ELF-1 (cell line): ENCODE measurements at regions not wholly inside any gene's neighbourhood (a gene's known extent, or its start where the extent isn't known, plus 50 kb on each side); places are given as distances from the start of the nearest gene placed in this dataset.

Experiments used
- DNase-seq: peaks from one replicate; pipeline ENCODE4 v3.0.0-alpha.2; 2016; ENCODE audit warnings: low read depth, low spot score

DNA sequence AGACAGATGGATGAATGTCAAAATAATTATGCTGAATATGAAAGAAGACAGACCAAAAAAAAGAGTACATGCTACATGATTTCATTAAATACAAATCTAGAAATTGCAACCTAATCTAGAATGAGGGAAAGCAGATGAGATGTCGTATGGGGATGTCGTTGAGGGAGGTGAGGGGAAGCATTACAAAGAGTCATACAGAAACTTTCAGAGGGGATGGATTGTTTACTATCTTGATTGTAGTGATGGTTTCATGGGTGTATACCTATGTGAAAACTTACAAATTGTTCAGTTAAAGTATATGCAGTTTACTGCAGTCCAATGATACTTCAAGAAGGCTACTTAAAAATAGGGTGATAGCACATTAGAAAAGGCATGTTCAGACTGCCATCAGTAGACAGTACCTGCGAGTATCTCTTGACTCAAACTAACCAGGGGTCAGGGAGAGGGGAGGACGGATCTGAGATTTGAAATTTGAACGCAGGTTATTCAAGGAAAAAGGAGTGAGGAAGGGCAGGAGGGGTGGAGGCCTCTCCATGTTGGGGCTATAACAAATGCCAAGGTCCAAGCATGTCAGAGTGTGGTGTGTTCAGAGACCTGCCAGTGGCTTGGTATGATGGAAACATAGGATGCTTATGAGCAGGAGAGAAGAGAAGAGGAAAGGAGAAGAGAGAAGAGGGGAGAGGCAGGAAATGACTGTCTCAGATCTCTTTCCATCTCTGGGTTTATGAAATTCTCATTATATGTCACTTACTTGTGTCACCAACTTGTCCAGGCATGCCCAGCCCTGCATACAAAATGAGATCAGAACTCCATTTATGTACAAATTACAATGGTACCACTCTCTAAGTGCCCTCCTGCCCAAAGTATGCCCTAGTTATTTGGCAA lies 257.3 kb upstream of the CXCR4 start:
- DNase-seq: no peak

DNA sequence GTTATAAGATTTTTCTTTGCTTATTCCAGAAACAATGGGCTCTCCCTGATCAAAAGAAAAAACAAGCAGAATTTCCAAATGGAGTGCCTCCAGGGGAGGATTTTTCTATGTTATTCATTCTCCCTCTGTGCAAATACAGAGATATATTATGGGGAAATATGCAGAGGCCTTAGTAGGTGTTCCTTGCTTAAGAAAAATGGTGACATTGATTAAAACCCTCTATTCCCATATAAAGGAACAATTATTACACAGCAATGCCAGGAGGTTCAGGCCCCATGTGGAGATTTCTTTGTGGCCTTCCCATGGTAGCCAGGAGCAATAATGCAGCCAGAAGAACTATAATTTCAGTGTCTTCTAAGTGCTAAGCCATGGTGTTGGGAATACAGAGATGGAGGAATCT lies 255.9 kb upstream of the CXCR4 start:
- no peak for DNase-seq

- DNase-seq: no peak
Observed at GRCh38 chr2:136373029-136373428, 255.1 kb upstream of the CXCR4 start.

DNA sequence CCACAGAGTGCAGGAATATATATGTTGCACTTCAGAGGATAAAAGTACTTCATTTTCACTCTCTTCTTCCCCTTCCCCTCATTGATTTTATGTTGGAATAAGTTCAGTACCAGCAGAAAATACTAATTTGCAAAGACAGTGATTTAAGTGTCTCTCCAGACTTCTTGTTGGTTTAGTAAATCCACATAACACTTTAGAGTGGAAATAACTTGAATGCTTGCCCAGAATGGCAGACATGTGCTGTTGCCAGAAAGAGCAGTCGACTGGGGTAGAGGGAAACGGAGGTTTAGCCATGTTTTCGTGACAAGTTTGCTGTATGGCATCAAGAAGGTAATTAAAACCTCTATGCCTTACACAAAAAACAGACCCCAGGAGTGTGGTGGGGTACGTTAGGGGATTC lies 246.0 kb upstream of the CXCR4 start:
- no peak for DNase-seq

- no peak for DNase-seq
Observed at GRCh38 chr2:136363470-136363869, 245.5 kb upstream of the CXCR4 start.

- DNase-seq: no peak
Observed at GRCh38 chr2:136362676-136363390, 244.9 kb upstream of the CXCR4 start.

- DNase-seq: no peak
Observed at GRCh38 chr2:136361521-136361920, 243.6 kb upstream of the CXCR4 start.

GRCh38 chr2:136360790-136361189 lies 242.8 kb upstream of the CXCR4 start:
- no peak for DNase-seq

DNA sequence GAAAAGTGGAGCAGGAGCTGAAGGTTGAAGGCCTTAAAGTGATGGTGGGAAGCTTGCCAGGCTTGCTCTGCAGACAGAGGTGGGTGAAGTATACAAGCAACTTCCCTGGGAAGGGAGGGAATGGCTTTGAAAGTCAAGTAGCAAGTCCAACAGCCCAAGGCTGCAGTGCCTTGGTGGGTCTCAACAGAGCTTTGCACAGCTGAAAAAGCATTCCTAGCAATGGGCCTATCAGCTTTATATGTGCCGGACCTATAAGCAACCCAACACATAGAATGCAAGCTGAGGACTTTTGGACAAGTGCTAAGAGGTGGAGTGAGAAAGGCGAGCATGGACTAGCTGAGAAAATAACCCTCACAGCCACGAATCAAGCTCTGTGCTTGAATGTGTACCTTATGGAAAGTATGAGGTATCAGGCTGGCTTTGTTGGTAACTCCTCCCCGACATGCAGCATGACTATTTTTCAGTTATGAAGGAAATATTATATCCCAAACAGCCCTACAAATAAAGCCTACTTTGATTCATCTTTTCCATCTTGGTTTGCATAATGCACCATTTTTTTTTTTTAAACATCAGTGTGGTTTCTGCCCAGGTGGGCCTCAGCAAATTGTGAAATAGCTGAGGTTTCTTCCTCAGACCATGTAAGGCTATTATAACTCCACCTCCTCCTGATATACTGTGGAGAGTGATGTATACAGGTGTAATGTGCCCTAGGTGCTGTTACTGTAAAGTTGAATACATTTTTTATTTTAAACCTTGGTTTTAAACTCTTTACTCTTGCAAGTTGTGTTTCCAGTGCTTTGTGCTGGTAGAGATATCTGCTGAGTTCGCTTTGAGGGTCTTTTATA lies 241.4 kb upstream of the CXCR4 start:
- no peak for DNase-seq

DNA sequence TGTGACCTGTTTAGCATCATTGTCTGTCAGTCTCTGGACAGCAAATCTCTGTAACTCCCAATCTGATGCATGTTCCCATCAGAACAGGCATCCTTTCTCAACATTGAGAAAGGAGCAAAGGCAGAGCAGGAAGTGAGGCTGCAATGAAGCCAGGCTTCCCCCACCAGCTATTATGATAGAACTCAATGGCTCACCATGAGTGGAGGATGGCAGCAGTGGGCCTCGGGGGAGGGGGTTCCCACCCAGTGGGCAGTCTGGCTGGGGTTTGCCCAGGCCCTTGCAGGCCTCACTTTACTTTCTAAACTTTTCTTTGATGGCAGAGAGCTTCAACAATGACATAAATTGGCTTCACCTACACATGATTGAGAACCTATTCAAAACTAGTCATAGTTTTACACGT lies 240.6 kb upstream of the CXCR4 start:
- DNase-seq: no peak

DNA sequence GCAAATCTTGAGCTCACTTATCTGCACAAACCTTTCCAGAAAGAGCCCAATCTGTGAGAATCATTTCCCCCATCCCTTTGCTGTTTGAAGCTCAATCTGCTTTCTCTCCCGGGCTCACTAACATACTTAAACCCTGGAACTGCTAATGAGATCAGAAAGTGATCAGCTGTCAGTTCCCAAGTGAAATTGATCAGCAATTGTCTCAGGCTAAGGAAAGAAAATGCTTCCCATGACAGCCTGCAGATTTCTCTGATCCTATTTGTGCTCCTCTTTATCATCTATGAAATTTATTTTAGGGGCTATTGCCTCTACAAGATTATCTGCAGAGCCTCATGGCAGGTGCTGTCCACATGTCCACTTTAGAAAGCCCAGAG lies 239.0 kb upstream of the CXCR4 start:
- no peak for DNase-seq

GRCh38 chr2:136356125-136357006 lies 238.4 kb upstream of the CXCR4 start:
- DNase-seq: no peak

- no peak for DNase-seq
Observed at GRCh38 chr2:136351684-136352083, 233.7 kb upstream of the CXCR4 start.

- peak; percentile 21 for DNase-seq
Observed at GRCh38 chr2:136347981-136348380, 230.0 kb upstream of the CXCR4 start.

DNA sequence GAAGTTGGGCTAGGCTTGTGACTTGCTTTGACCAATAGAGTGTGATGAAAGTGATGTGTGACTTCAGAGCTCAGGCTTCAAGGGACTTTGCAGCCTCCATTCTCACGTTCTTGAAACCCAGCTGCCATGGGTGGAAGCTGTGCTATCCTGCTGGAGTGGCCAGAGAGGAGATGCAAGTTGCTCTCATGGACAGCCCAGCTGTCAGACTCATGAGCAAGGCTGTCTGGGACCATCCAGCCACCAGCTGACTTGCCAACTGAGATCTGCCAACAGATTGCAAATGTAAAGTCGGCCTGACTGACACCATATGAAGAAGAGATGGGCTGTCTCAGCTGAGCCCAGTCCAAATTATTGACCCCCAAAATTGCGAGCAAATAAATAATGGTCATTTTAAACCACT lies 226.4 kb upstream of the CXCR4 start:
- DNase-seq: no peak

DNA sequence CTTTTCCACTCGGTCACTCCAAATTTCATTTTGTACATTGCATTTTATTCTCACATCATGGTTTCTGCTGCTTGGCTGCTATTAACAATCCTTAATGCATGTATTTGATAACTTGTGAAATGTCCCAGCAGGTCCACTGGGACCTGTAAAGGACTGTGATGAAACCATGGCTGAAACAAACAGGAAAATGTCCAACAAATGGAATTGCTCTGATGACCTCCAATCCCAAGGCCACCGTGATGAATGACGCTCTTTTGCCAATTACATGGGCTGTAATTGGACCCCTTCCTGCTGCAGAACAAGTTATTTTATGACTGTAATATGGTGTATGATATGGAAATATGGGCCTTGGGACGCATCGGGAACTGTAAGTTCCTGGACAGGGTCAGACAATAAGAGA lies 224.2 kb upstream of the CXCR4 start:
- no peak for DNase-seq

GRCh38 chr2:136334967-136335366 lies 217.0 kb upstream of the CXCR4 start:
- no peak for DNase-seq

DNA sequence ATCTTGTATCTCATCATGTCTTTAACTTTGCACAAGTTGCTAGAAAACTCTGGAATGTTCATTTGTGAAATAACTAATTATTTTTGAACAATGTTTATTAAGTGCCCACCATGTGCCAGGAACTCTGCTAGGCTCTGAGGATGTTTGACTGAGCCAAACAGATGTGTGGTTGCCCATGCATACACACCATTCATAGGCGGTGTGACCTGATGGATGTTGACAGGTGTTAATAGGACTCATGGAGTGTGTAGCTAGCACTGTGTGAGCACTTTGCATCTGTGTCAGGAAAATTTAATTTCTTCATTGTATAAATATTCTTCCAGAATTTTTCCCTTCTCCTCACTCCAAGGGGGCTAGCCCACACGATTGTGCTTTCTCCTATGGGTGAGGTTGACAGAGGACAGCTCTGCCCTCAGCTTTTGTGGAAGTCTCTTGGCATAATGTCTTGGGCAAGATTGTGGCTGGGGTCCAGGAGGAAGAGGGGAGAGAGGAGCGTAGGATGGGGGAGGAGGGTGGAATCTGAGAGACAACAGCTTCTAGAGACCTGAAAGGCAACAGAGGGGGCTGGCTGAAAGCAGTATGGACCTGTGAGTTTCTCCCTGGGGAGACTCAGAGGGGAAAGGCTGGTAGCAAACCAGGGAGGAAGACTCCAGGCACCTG lies 214.6 kb upstream of the CXCR4 start:
- no peak for DNase-seq

- no peak for DNase-seq
Observed at GRCh38 chr2:136331226-136331625, 213.3 kb upstream of the CXCR4 start.

DNA sequence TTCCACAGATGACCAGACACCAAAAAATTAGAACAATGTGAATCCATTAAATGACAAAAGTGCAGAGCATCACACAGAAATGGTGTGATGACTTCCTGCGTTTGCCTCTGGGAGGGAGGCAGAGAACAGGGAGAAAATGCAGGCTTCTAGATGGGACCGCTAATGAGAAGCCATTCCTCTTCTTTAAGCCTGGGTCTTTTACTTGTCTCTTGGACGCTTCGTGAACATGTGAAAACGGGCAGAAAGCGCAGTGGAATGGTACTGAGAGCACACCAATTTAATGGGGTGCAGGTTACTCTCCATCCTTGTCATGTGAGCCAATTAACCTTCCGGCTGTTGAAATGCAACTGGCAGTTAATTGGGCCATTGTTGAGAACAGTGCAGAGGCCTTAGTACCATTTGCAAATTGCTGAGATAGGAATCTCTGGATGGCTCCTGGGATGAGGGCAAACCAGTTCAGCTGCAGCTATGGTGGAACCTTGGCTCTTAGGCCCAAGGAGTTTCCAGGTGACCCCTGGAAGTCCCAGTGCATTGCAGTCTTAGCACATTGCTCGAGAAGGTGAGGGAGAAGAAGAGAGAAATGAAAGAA lies 210.4 kb upstream of the CXCR4 start:
- peak; percentile 75 for DNase-seq
